Uterus (tissue), 3 donors: ENCODE measurements at regions not wholly inside any gene's neighbourhood (a gene's known extent, or its start where the extent isn't known, plus 50 kb on each side); places are given as distances from the start of the nearest gene placed in this dataset.
A peak's percentile ranks its signal among the peaks of the same experiment; 100 is the strongest.

Experiments used
- DNase-seq, 2 donors: peaks; one replicate each; pipeline ENCODE4 v3.0.0-alpha.2; 2019 to 2020
- H3K27ac ChIP-seq, 2 donors: fragments of 200-600 bp; sonication (generic); 1 replicate in 1 of 2; 2 replicates in 1 of 2; pipeline ENCODE4 v1.5.1; 2016 to 2018
- H3K27me3 ChIP-seq, 2 donors: fragments of 200-600 bp; sonication (generic); one replicate each; pipeline ENCODE4 v1.5.1; 2018 to 2019; ENCODE audit warnings: control low read depth in 1 of 2
- H3K36me3 ChIP-seq, 2 donors: fragments of 200-600 bp; sonication (generic); one replicate each; pipeline ENCODE4 v1.5.1; 2019; ENCODE audit warnings: control low read depth in 1 of 2
- H3K4me1 ChIP-seq, 2 donors: fragments of 200-600 bp; sonication (generic); one replicate each; pipeline ENCODE4 v1.5.1; 2018 to 2019; ENCODE audit warnings: control low read depth in 1 of 2
- H3K4me3 ChIP-seq, 2 donors: fragments of 200-600 bp; sonication (generic); 1 replicate in 1 of 2; 2 replicates in 1 of 2; pipeline ENCODE4 v1.5.1; 2018 to 2019; ENCODE audit warnings: mild to moderate bottlenecking in 1 of 2
- H3K9me3 ChIP-seq, 2 donors: fragments of 200-600 bp; sonication (generic); one replicate each; pipeline ENCODE4 v1.5.1; 2019; ENCODE audit warnings: control low read depth in 1 of 2
- CTCF ChIP-seq, 4 experiments: fragments of 200-600 bp in 2 of 4; fragments of 450-650 bp in 2 of 4; sonication (generic) in 2 of 4; IDR thresholded peaks; one replicate each; pipeline ENCODE4 v1.5.1; 2016 to 2019; ENCODE audit warnings: antibody characterized with exemption in 4 of 4, mild to moderate bottlenecking in 2 of 4, moderate library complexity in 1 of 4
- POLR2A ChIP-seq, 2 donors: fragments of 450-650 bp; IDR thresholded peaks; one replicate each; pipeline ENCODE4 v1.6.1; 2016; ENCODE audit warnings: antibody characterized with exemption in 2 of 2, mild to moderate bottlenecking in 1 of 2, moderate library complexity in 1 of 2
- intact Hi-C: fragments of 100-400 bp; cut with DNase I; formaldehyde crosslinking; loops from one replicate; pipeline ENCODE4 v1.15.1; 2023; ENCODE audit warnings: low total_unique reads
- donor health status: DM: yes; HTN: yes; CAD: no.

GRCh38 chr6:43996618-43997344 lies 130.5 kb downstream of the MRPL14 start:
- intact Hi-C loops, result no loop called here
- Histone ChIP-seq H3K27me3 (no peaks in the 10 kb centered on the region), H3K27ac (peak overlapping the region; percentile 76 to 83)

GRCh38 chr6:43995137-43995536 lies 132.1 kb downstream of the MRPL14 start:
- Histone ChIP-seq H3K36me3 (no peaks in the 10 kb centered on the region), H3K9me3 (no peaks in the 10 kb centered on the region), H3K4me3 (no peak overlapping the region), H3K27me3 (no peaks in the 10 kb centered on the region), H3K4me1 (peaks cover 6 to 10% of the 10 kb centered on the region in 2 donors), H3K27ac (peak overlapping the region; percentile 76 to 83)
- DNase-seq, result no peak
- no peak for TF ChIP-seq CTCF (IDR thresholded peaks at IDR 0.05)
- no peak for TF ChIP-seq POLR2A (IDR thresholded peaks at IDR 0.05)
- intact Hi-C loops, result no loop called here

More at GRCh38 chr6:43996618-43997344, 130.5 kb downstream of the MRPL14 start:
- DNase-seq, result peak in 1 of 2 donors; percentile 12
- Histone ChIP-seq H3K9me3 (no peaks in the 10 kb centered on the region), H3K4me3 (no peak overlapping the region), H3K36me3 (no peaks in the 10 kb centered on the region), H3K4me1 (peaks cover 3% of the 10 kb centered on the region in 2 donors)
- TF ChIP-seq POLR2A (IDR thresholded peaks at IDR 0.05), result no peak
- no peak for TF ChIP-seq CTCF (IDR thresholded peaks at IDR 0.05)

- Histone ChIP-seq H3K9me3 (no peaks in the 10 kb centered on the region), H3K4me1 (peaks cover 14 to 15% of the 10 kb centered on the region in 2 donors), H3K36me3 (no peaks in the 10 kb centered on the region), H3K4me3 (no peak overlapping the region), H3K27ac (peak overlapping the region; percentile 24 to 76), H3K27me3 (no peaks in the 10 kb centered on the region)
- peak; percentile 64 to 74 for DNase-seq
- TF ChIP-seq POLR2A (IDR thresholded peaks at IDR 0.05) (no peak), CTCF (IDR thresholded peaks at IDR 0.05) (no peak)
- intact Hi-C loops, result no loop called here
Observed at GRCh38 chr6:43993881-43994523, 133.2 kb downstream of the MRPL14 start.

GRCh38 chr6:43992783-43993644 lies 134.2 kb downstream of the MRPL14 start:
- H3K4me1 ChIP-seq, result peaks cover 14 to 15% of the 10 kb centered on the region in 2 donors
- H3K27ac ChIP-seq, result peak overlapping the region; percentile 24 to 76
- intact Hi-C loops, result no loop called here
- no peaks in the 10 kb centered on the region for H3K36me3 ChIP-seq
- no peak overlapping the region for H3K4me3 ChIP-seq
- no peak for DNase-seq
- no peaks in the 10 kb centered on the region for H3K27me3 ChIP-seq
- TF ChIP-seq CTCF (IDR thresholded peaks at IDR 0.05) (no peak), POLR2A (IDR thresholded peaks at IDR 0.05) (no peak)
- H3K9me3 ChIP-seq, result no peaks in the 10 kb centered on the region
